Endothelial cell of umbilical vein (primary cell): ENCODE measurements at regions not wholly inside any gene's neighbourhood (a gene's known extent, or its start where the extent isn't known, plus 50 kb on each side); places are given as distances from the start of the nearest gene placed in this dataset.

Source experiments
- BruUV-seq: library from RNA; stranded (reverse); fragments of 400-500 nt; replicated peaks from 2 replicates; lab custom pipeline; 2021; lab: Mats Ljungman, UMichigan
- CTCF ChIA-PET: fragments of 300-600, 350-600 bp; sonication (Branson Sonifier 250); formaldehyde crosslinking; loops from one replicate; lab custom pipeline; 2021; ENCODE audit warnings: antibody characterized with exemption, inconsistent platforms; lab: Charles Lee
- POLR2A ChIA-PET: fragments of 300-600, 350-600 bp; sonication (Branson Sonifier 250); formaldehyde crosslinking; loops from one replicate; lab custom pipeline; 2021; ENCODE audit warnings: antibody characterized with exemption, inconsistent platforms; lab: Charles Lee
- DNase-seq: peaks from one replicate; pipeline ENCODE4 v3.0.0-alpha.2; 2011; ENCODE audit warnings: low read depth, low spot score
- FAIRE-seq: peaks from 2 replicates; lab custom pipeline; 2011; peaks lifted over from hg19 to GRCh38; lab: Jason Lieb, UNC
- H2AFZ ChIP-seq: 2 replicates; pipeline ENCODE4 v1.6.0; 2012; ENCODE audit warnings: low read depth, low read length, control low read depth, inconsistent platforms
- H3K27ac ChIP-seq: 2 replicates; pipeline ENCODE4 v1.5.1; 2011; ENCODE audit warnings: low read depth, mild to moderate bottlenecking, control low read depth, low read length, moderate library complexity; ENCODE audit not compliant: insufficient read depth
- H3K27me3 ChIP-seq, 2 experiments: 2 replicates each; pipeline versions ENCODE4 v1.6.0 to v1.6.1; 2011; ENCODE audit warnings: low read length in 2 of 2, mixed read lengths in 1 of 2; ENCODE audit not compliant: control insufficient read depth in 2 of 2, insufficient read depth in 2 of 2
- H3K36me3 ChIP-seq, 2 experiments: 2 replicates in 1 of 2; 3 replicates in 1 of 2; pipeline ENCODE4 v1.5.1; 2011; ENCODE audit warnings: low read length in 2 of 2, mild to moderate bottlenecking in 1 of 2, moderate library complexity in 1 of 2; ENCODE audit not compliant: control insufficient read depth in 2 of 2, insufficient read depth in 2 of 2; ENCODE audit errors: extremely low read depth in 1 of 2
- H3K4me1 ChIP-seq: 3 replicates; pipeline ENCODE4 v1.5.1; 2011; ENCODE audit warnings: mild to moderate bottlenecking, low read length; ENCODE audit not compliant: control insufficient read depth, insufficient read depth; ENCODE audit errors: extremely low read depth
- H3K4me2 ChIP-seq: 2 replicates; pipeline ENCODE4 v1.6.1; 2011; ENCODE audit warnings: low read length, control low read depth, mixed read lengths; ENCODE audit not compliant: insufficient read depth
- H3K4me3 ChIP-seq, 3 experiments: fragments of 200-600 bp in 1 of 3; sonication (generic), shearing (Covaris generic) in 1 of 3; replicated peaks in 1 of 3; 2 replicates each; pipeline ENCODE4 v1.5.1; 2011 to 2016; ENCODE audit warnings: control low read depth in 3 of 3, low read length in 3 of 3, mild to moderate bottlenecking in 2 of 3, inconsistent platforms in 1 of 3, low read depth in 1 of 3, moderate library complexity in 1 of 3; ENCODE audit not compliant: insufficient read depth in 1 of 3
- H3K79me2 ChIP-seq: 2 replicates; pipeline ENCODE4 v1.6.0; 2012; ENCODE audit warnings: low read length, inconsistent platforms; ENCODE audit not compliant: control insufficient read depth, insufficient read depth
- H3K9ac ChIP-seq: replicated peaks from 2 replicates; pipeline ENCODE3; 2011; ENCODE audit warnings: low read length, control low read depth; ENCODE audit not compliant: insufficient read depth; ENCODE audit errors: extremely low read depth
- H3K9me1 ChIP-seq: replicated peaks from 3 replicates; pipeline ENCODE4 v1.6.0; 2011; ENCODE audit warnings: mild to moderate bottlenecking, low read length; ENCODE audit not compliant: control insufficient read depth, insufficient read depth; ENCODE audit errors: extremely low read depth
- H3K9me3 ChIP-seq: replicated peaks from 2 replicates; pipeline ENCODE4 v1.5.1; 2012; ENCODE audit warnings: low read length, inconsistent platforms; ENCODE audit not compliant: control insufficient read depth, insufficient read depth
- H4K20me1 ChIP-seq: replicated peaks from 2 replicates; pipeline ENCODE3; 2011; ENCODE audit warnings: mild to moderate bottlenecking, low read length; ENCODE audit not compliant: control insufficient read depth, insufficient read depth; ENCODE audit errors: extremely low read depth
- CTCF ChIP-seq, 2 donors: IDR thresholded peaks; 1 replicate in 1 of 2; 2 replicates in 1 of 2; pipeline ENCODE4 v1.5.1; 2011; ENCODE audit warnings: low read length in 2 of 2, mild to moderate bottlenecking in 2 of 2, moderate library complexity in 2 of 2, control low read depth in 1 of 2, inconsistent platforms in 1 of 2, low read depth in 1 of 2; ENCODE audit not compliant: insufficient read depth in 1 of 2; ENCODE audit errors: extremely low read depth in 1 of 2
- JUN ChIP-seq: IDR thresholded peaks from 2 replicates; pipeline ENCODE4 v1.6.1; 2011; ENCODE audit warnings: borderline replicate concordance, low read depth; ENCODE audit not compliant: insufficient read length, insufficient read depth
- MAX ChIP-seq: IDR thresholded peaks from 2 replicates; pipeline ENCODE4 v1.6.1; 2011; ENCODE audit not compliant: insufficient read depth, insufficient read length
- MYC ChIP-seq: IDR thresholded peaks from one replicate; pipeline ENCODE4 v1.6.1; 2011; ENCODE audit warnings: mild to moderate bottlenecking, low read depth, low read length
- POLR2AphosphoS5 ChIP-seq: IDR thresholded peaks from 2 replicates; pipeline ENCODE4 v1.6.1; 2012; ENCODE audit warnings: low read depth, mild to moderate bottlenecking, control low read depth, low read length, moderate library complexity; ENCODE audit not compliant: insufficient read depth
- dilution Hi-C: fragments of 300-500 bp; cut with MboI; formaldehyde crosslinking; loops from one replicate; pipeline ENCODE4 v1.15.0; 2019; ENCODE audit warnings: low sequenced_read_pairs; ENCODE audit not compliant: extremely low pct_ligation_motif_present
- intact Hi-C: fragments of 100-400 bp; cut with micrococcal nuclease; formaldehyde crosslinking; loops from one replicate; pipeline ENCODE4 v1.10.0; 2022

GRCh38 chr14:54138354-54139038, 181.9 kb upstream of the BMP4 start:
- no peaks in the 10 kb centered on the region for H3K36me3 ChIP-seq
- ChIA-PET CTCF (interaction anchor here (1.5 kb wide), 1 partner anchor 9 kb away, joined by 4 read pairs; no protein-coding TSS in a partner anchor), POLR2A (no interaction called here)
- no peaks in the 10 kb centered on the region for H3K9me1 ChIP-seq
- no peak overlapping the region for H3K4me3 ChIP-seq
- H4K20me1 ChIP-seq = no peaks in the 10 kb centered on the region
- intact Hi-C loops (no loop called here), dilution Hi-C loops (no loop called here)
- no TSS peak for BruUV-seq
- H3K4me1 ChIP-seq = no peaks in the 10 kb centered on the region
- DNase-seq (no peak), FAIRE-seq (no peak)
- H2AFZ ChIP-seq = no peak overlapping the region
- no peak overlapping the region for H3K9ac ChIP-seq
- H3K27ac ChIP-seq = no peak overlapping the region
- H3K4me2 ChIP-seq = no peak overlapping the region
- H3K27me3 ChIP-seq = no peaks in the 10 kb centered on the region
- no peaks in the 10 kb centered on the region for H3K9me3 ChIP-seq
- no peak for TF ChIP-seq JUN
- no peaks in the 10 kb centered on the region for H3K79me2 ChIP-seq

- TF ChIP-seq POLR2AphosphoS5 (no peak), CTCF (IDR thresholded peaks at IDR 0.05; ENCODE audit: extremely low read depth in 1 of 2, insufficient read depth in 1 of 2, low read depth in 1 of 2, low read length in 2 of 2) (no peak), MYC (no peak), MAX (no peak)
- POLR2A ChIA-PET = no interaction called here
- no peaks in the 10 kb centered on the region for H3K9me1 ChIP-seq
- DNase-seq = no peak
- no peaks in the 10 kb centered on the region for H3K4me1 ChIP-seq
- H3K79me2 ChIP-seq = no peaks in the 10 kb centered on the region
- H3K9ac ChIP-seq = no peak overlapping the region
- no peak overlapping the region for H2AFZ ChIP-seq
- H3K36me3 ChIP-seq = no peaks in the 10 kb centered on the region
- H3K9me3 ChIP-seq = no peaks in the 10 kb centered on the region
- H3K4me2 ChIP-seq = no peak overlapping the region
- H4K20me1 ChIP-seq = no peaks in the 10 kb centered on the region
- no TSS peak for BruUV-seq
- no peak overlapping the region for H3K4me3 ChIP-seq
- dilution Hi-C loops (no loop called here), intact Hi-C loops (loop anchor here (1.0 kb wide), 1 partner anchor 8 kb away; no protein-coding TSS in a partner anchor)
- CTCF ChIA-PET = interaction anchor here (0.9 to 1.0 kb wide), 2 partner anchors 29 to 35 kb away, joined by 3 read pairs; no protein-coding TSS in a partner anchor
- no peak overlapping the region for H3K27ac ChIP-seq
- FAIRE-seq = no peak
- H3K27me3 ChIP-seq = no peaks in the 10 kb centered on the region
These were observed 183.9 kb upstream of the BMP4 start for GRCh38 chr14:54140551-54140950.
